ENCODE measurements at regions not wholly inside any gene's neighbourhood (a gene's known extent, or its start where the extent isn't known, plus 50 kb on each side); places are given as distances from the start of the nearest gene placed in this dataset.
"Not testable (repeated sequence)": the region's sequence is repeated elsewhere in the genome, so short reads cannot be mapped to it uniquely, and the experiment has no call there.

GRCh38 chr4:64670647-64671046 lies 261.4 kb upstream of the TECRL start:
- H3K4me3 ChIP-seq (ENCODE audit: low read depth, low read length) = no peak overlapping the region
- DNase-seq (ENCODE audit: low read depth) = no peak

- no peak overlapping the region for H3K4me3 ChIP-seq (ENCODE audit: low read depth, low read length)
- DNase-seq (ENCODE audit: low read depth) = no peak
Observed at GRCh38 chr4:64643841-64644240, 234.6 kb upstream of the TECRL start.

- no peak overlapping the region for H3K4me3 ChIP-seq (ENCODE audit: low read depth, low read length)
- no peak for DNase-seq (ENCODE audit: low read depth)
Observed at GRCh38 chr4:64642936-64643335, 233.7 kb upstream of the TECRL start.

- H3K4me3 ChIP-seq (ENCODE audit: low read depth, low read length); DNase-seq (ENCODE audit: low read depth): not testable (repeated sequence)
Observed at GRCh38 chr4:64640402-64640801, 231.2 kb upstream of the TECRL start.

GRCh38 chr4:64625438-64625837 lies 216.2 kb upstream of the TECRL start:
- H3K4me3 ChIP-seq (ENCODE audit: low read depth, low read length) = no peak overlapping the region
- no peak for DNase-seq (ENCODE audit: low read depth)

GRCh38 chr4:64617800-64618199 lies 208.6 kb upstream of the TECRL start:
- DNase-seq (ENCODE audit: low read depth) = no peak
- H3K4me3 ChIP-seq (ENCODE audit: low read depth, low read length) = no peak overlapping the region

GRCh38 chr4:64614276-64614675 lies 205.0 kb upstream of the TECRL start:
- no peak for DNase-seq (ENCODE audit: low read depth)
- H3K4me3 ChIP-seq (ENCODE audit: low read depth, low read length) = no peak overlapping the region

- no peak for DNase-seq (ENCODE audit: low read depth)
- H3K4me3 ChIP-seq (ENCODE audit: low read depth, low read length) = no peak overlapping the region
Observed at GRCh38 chr4:64613046-64613445, 203.8 kb upstream of the TECRL start.

- no peak for DNase-seq (ENCODE audit: low read depth)
- H3K4me3 ChIP-seq (ENCODE audit: low read depth, low read length) = no peak overlapping the region
Observed at GRCh38 chr4:64598066-64598465, 188.8 kb upstream of the TECRL start.

GRCh38 chr4:64594723-64595122 lies 185.5 kb upstream of the TECRL start:
- H3K4me3 ChIP-seq (ENCODE audit: low read depth, low read length) = no peak overlapping the region
- no peak for DNase-seq (ENCODE audit: low read depth)

GRCh38 chr4:64588507-64588906 lies 179.3 kb upstream of the TECRL start:
- DNase-seq (ENCODE audit: low read depth) = no peak
- H3K4me3 ChIP-seq (ENCODE audit: low read depth, low read length) = no peak overlapping the region

- H3K4me3 ChIP-seq (ENCODE audit: low read depth, low read length) = no peak overlapping the region
- peak; percentile 2 for DNase-seq (ENCODE audit: low read depth)
Observed at GRCh38 chr4:64584981-64585557, 175.8 kb upstream of the TECRL start.

- DNase-seq (ENCODE audit: low read depth) = no peak
- H3K4me3 ChIP-seq (ENCODE audit: low read depth, low read length) = no peak overlapping the region
Observed at GRCh38 chr4:64584125-64584524, 174.9 kb upstream of the TECRL start.

- H3K4me3 ChIP-seq (ENCODE audit: low read depth, low read length) = no peak overlapping the region
- no peak for DNase-seq (ENCODE audit: low read depth)
Observed at GRCh38 chr4:64582492-64582891, 173.2 kb upstream of the TECRL start.

- no peak overlapping the region for H3K4me3 ChIP-seq (ENCODE audit: low read depth, low read length)
- DNase-seq (ENCODE audit: low read depth) = peak; percentile 27
Observed at GRCh38 chr4:64581422-64581821, 172.2 kb upstream of the TECRL start.

- no peak for DNase-seq (ENCODE audit: low read depth)
- H3K4me3 ChIP-seq (ENCODE audit: low read depth, low read length) = no peak overlapping the region
Observed at GRCh38 chr4:64564126-64564525, 154.9 kb upstream of the TECRL start.

GRCh38 chr4:64559571-64559970 lies 150.3 kb upstream of the TECRL start:
- DNase-seq (ENCODE audit: low read depth) = no peak
- H3K4me3 ChIP-seq (ENCODE audit: low read depth, low read length) = no peak overlapping the region

GRCh38 chr4:64551125-64551524 lies 141.9 kb upstream of the TECRL start:
- H3K4me3 ChIP-seq (ENCODE audit: low read depth, low read length) = no peak overlapping the region
- no peak for DNase-seq (ENCODE audit: low read depth)

GRCh38 chr4:64545593-64545992 lies 136.3 kb upstream of the TECRL start:
- H3K4me3 ChIP-seq (ENCODE audit: low read depth, low read length) = no peak overlapping the region
- no peak for DNase-seq (ENCODE audit: low read depth)

- DNase-seq (ENCODE audit: low read depth) = peak; percentile 20
Observed at GRCh38 chr4:64539234-64539849, 130.1 kb upstream of the TECRL start.

GRCh38 chr4:64538219-64538618 lies 129.0 kb upstream of the TECRL start:
- no peak overlapping the region for H3K4me3 ChIP-seq (ENCODE audit: low read depth, low read length)
- DNase-seq (ENCODE audit: low read depth) = no peak

More at GRCh38 chr4:64539234-64539849, 130.1 kb upstream of the TECRL start:
- no peak overlapping the region for H3K4me3 ChIP-seq (ENCODE audit: low read depth, low read length)

- no peak for DNase-seq (ENCODE audit: low read depth)
- H3K4me3 ChIP-seq (ENCODE audit: low read depth, low read length) = no peak overlapping the region
Observed at GRCh38 chr4:64533637-64534036, 124.4 kb upstream of the TECRL start.

All from skeletal muscle cell (primary cell).